Stimulated activated CD8-positive, alpha-beta memory T cell treated with anti-CD3 and anti-CD28 coated beads, Interleukin-15, amount 100 ng/mL, for 48 hours (primary cell): ENCODE measurements at regions not wholly inside any gene's neighbourhood (a gene's known extent, or its start where the extent isn't known, plus 50 kb on each side); places are given as distances from the start of the nearest gene placed in this dataset.

ENCODE experiments used
- DNase-seq, 2 donors: peaks; one replicate each; pipeline ENCODE4 v3.0.0-alpha.2; 2020; ENCODE audit warnings: low read depth in 2 of 2

GRCh38 chr9:71589612-71590011 lies 178.7 kb downstream of the CEMIP2 start:
- no peak for DNase-seq

- no peak for DNase-seq
These were observed 180.5 kb downstream of the CEMIP2 start for GRCh38 chr9:71587576-71588362.

- no peak for DNase-seq
These were observed 184.5 kb downstream of the CEMIP2 start for GRCh38 chr9:71583792-71584191.

- no peak for DNase-seq
These were observed 186.0 kb downstream of the CEMIP2 start for GRCh38 chr9:71582347-71582746.

- no peak for DNase-seq
These were observed 187.2 kb downstream of the CEMIP2 start for GRCh38 chr9:71581101-71581500.

GRCh38 chr9:71571186-71571585 lies 197.1 kb downstream of the CEMIP2 start:
- DNase-seq = no peak

GRCh38 chr9:71567890-71568289 lies 200.4 kb downstream of the CEMIP2 start:
- no peak for DNase-seq

- no peak for DNase-seq
These were observed 206.2 kb downstream of the CEMIP2 start for GRCh38 chr9:71562140-71562539.

GRCh38 chr9:71557310-71557709 lies 211.0 kb downstream of the CEMIP2 start:
- no peak for DNase-seq

- DNase-seq = no peak
These were observed 215.8 kb downstream of the CEMIP2 start for GRCh38 chr9:71552480-71552879.

- DNase-seq = no peak
These were observed 219.3 kb downstream of the CEMIP2 start for GRCh38 chr9:71549023-71549422.

- no peak for DNase-seq
These were observed 223.8 kb downstream of the CEMIP2 start for GRCh38 chr9:71544464-71544863.

GRCh38 chr9:71541436-71541835 lies 226.9 kb downstream of the CEMIP2 start:
- DNase-seq = no peak

GRCh38 chr9:71524996-71525580 lies 243.2 kb downstream of the CEMIP2 start:
- no peak for DNase-seq

GRCh38 chr9:71524516-71524915 lies 243.8 kb downstream of the CEMIP2 start:
- DNase-seq = no peak

- no peak for DNase-seq
These were observed 247.2 kb downstream of the CEMIP2 start for GRCh38 chr9:71521132-71521531.

GRCh38 chr9:71519098-71519696 lies 249.1 kb downstream of the CEMIP2 start:
- no peak for DNase-seq

GRCh38 chr9:71518045-71518827 lies 250.1 kb downstream of the CEMIP2 start:
- no peak for DNase-seq

GRCh38 chr9:71515626-71516025 lies 252.7 kb downstream of the CEMIP2 start:
- DNase-seq = no peak

- DNase-seq = no peak
These were observed 253.2 kb downstream of the CEMIP2 start for GRCh38 chr9:71515107-71515506.

- no peak for DNase-seq
These were observed 253.9 kb downstream of the CEMIP2 start for GRCh38 chr9:71514344-71514975.

- DNase-seq = no peak
These were observed 259.3 kb downstream of the CEMIP2 start for GRCh38 chr9:71509054-71509453.
